Activated T-cell treated with anti-CD3 and anti-CD28 coated beads, Interleukin-2, amount 50 U/mL, for 48 hours (primary cell): ENCODE measurements at regions not wholly inside any gene's neighbourhood (a gene's known extent, or its start where the extent isn't known, plus 50 kb on each side); places are given as distances from the start of the nearest gene placed in this dataset.
A peak's percentile ranks its signal among the peaks of the same experiment; 100 is the strongest.

ENCODE experiments used
- DNase-seq, 2 experiments: peaks; one replicate each; pipeline ENCODE4 v3.0.0-alpha.2; 2020

DNA sequence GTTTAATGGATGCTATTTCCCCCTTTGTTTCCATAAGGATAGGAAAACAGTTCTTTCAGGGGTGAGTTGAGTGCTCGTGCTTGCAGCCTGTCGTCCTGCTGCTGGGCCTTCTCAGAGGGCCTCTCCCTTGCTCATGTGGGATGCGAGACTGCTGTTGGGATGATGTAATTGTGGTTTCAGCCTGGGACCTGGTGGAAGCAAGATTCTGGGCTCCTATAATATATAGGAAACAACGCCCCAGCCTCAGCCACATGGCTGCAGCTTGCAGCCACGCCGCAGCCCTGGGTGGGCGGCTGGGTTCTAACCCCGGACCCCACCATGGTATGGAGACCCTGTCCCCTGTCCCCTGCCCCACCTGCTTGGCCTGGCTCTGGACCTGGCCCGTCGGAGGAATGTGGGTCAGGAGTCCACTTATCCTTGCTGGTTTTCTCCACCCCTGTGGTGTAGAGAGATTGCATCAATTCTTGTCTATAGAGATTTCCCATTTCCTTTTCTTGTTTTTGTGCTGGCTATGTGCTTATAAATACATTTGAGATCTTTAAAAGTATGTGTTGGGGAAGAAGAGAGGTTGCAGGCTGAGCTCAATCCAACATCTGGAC lies 357.8 kb downstream of the SIPA1L2 start:
- DNase-seq, result no peak

DNA sequence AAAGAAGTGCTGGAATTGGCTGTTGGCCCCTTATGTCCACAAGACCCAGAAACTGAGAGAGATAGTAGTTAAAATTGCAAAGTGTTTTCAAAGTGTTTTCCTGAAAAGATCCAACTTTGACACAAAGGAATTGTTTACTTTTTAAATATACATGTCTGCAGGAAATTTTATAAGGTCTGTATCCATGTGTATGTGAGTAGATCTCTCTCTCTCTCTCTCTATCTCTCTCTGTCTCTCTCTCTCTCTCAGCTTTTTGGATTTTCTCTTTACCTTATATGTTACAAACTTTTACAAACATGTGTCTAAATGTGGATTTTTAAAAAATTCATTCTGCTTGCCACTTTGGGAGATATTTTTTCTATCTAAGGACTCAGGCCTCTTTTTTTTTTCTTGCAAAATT lies 358.6 kb downstream of the SIPA1L2 start:
- no peak for DNase-seq

GRCh38 chr1:232269988-232270387 lies 359.9 kb downstream of the SIPA1L2 start:
- no peak for DNase-seq

GRCh38 chr1:232267837-232268598 lies 361.9 kb downstream of the SIPA1L2 start:
- DNase-seq, result no peak

DNA sequence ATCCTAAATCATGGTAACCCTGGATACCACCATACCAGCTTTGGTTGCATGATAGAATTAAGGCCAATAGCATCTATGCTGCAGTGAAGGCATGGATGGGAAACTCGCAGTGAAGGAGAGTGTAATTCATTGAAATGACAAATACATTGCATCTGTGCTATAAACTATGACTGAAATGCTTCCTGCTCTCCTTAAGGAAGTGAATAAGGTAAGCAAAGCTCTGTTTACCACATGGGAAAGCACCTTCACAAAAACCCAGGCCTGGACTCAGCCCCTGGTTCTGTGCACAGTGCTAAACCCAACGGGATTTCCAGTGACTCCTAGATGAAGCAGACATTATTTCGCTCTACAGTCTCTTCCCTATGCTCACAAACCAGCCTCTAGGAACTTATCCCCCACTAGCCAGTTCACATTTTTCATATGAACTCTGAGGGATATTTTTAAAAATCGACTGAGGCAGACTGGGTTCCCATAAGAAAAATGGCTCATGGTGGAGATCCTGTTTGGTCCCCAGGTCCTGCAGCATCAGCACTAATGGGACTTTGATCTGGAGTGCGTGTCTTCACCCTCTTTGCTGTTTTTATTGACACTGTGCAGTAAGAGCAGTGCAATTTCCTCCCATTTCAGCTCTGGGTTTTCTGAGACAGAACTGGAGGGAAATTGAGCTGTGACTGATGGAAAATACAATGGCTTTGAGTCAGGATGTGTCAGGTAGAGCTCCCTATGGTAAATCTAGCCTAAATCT lies 362.7 kb downstream of the SIPA1L2 start:
- no peak for DNase-seq

- no peak for DNase-seq
Measured at GRCh38 chr1:232263452-232263851, 366.5 kb downstream of the SIPA1L2 start.

DNA sequence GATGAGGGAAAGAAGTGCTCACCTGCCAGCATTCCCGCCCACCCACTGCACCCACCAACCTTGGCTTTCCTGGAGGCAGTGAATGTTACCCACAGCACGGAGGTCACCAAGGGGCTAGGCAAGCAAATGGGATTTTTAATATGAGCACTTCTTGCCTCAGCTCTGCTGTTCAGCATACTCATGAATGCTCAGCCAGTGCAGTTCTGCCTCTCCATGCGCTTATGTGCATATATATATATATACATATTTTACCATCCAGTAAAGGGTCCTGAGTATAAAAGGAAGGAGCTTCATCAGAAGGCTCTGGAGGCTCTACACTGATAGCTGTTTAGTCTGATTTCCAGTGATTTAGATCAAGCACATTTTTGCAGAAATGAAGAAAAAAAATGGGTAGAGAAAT lies 366.9 kb downstream of the SIPA1L2 start:
- DNase-seq, result no peak

- no peak for DNase-seq
Measured at GRCh38 chr1:232260861-232261260, 369.1 kb downstream of the SIPA1L2 start.

GRCh38 chr1:232260045-232260444 lies 369.9 kb downstream of the SIPA1L2 start:
- DNase-seq, result no peak

DNA sequence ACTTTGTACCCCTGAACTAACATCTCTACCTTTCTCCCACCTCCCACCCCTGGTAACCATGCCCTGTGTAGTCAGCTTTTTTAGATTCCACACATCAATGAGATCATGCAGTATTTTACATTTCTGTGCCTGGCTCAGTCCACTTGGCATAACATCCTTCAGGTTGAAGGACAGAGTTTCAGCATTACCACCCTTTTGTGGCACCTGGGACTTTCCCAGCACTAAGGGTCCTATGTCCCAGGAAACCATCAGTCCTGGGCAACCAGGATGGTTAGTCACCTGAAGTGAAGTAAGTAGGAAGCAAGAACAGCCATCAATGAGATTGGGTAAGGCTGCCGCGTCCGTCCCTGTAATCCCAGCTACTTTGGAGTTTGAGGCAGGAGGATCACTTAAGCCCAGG lies 370.6 kb downstream of the SIPA1L2 start:
- no peak for DNase-seq

DNA sequence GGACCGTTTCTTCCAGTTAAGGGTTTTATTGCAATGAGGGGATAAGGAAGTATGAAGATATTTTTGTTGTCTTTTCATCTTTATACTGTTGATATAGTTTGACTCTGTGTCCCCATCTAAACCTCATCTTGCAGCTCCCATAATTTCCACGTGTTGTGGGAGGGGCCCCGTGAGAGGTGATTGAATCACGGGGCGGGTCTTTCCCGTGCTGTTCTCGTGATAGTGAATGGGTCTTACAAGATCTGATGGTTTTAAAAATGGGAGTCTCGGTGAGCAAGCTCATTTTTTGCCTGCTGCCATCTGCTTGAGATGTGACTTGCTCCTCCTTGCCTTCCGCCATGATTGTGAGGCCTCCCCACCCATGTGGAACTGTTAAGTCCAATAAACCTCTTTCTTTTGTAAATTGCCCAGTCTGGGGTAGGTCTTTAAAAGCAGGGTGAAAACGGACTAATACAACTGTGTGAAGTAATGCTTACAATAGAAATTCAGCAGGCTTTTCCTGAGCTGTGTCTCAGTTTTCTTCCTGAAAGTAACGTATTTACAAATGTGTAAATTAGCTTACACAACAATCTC lies 377.3 kb downstream of the SIPA1L2 start:
- DNase-seq, result no peak

DNA sequence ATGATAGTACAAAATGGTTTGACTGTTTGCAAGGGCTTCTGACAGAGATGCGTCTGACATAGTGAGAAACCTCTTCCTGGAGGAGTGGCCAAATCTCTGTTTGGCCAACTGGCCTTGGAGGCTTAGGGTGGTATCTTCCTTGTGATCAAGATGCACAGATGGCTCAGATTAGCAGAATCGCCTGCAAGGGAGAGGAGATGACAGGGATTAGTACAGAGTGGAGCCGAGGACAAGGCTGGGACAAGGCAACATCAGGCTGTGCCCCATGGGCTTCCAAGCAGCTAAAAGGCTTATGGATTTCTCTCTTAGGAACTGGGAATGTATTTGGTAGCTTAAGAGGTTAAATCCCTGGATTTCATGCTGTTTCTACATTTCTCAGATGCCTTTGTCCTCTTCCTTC lies 379.1 kb downstream of the SIPA1L2 start:
- no peak for DNase-seq

DNA sequence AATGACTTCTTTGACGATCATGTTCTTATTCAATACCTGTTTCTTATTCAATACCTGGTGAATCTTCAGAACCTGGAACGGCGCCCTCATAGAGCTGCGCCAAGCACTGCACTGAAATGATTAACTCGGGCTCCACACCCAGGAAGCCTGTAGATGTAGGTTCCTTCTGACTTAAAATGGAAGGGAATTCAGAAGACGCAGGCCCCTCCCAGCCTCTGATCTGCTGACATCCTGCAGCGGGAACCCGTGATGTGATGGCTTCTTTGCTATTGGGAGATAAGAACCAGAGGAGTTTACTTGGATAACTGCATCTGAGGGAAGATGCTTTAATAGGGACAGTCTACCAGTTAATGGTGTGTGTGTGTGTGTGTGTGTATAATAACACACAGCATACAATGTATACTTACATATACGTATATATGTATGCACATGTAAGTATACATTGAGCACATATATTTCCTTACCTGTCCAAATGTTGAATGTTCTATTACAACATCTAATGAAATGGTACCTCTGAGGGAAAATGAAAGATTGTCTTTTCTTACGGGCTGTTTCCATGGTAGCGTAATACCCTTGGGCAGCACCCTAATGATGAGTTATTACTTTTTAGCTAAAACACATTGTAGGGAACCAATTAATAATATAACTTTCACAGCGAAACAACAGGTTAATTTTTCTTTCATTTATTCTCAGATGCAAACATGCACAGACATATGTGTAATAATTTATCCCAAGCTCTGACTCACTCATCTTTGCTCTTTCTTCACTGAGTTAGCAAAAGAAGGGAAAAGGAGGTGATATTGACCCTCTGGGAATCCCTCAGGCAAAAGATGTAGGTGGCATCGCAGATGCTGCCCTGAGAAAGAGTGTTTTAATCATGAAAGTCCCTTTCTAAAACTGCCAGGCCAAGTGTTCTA lies 379.8 kb downstream of the SIPA1L2 start:
- DNase-seq, result no peak

- no peak for DNase-seq
Measured at GRCh38 chr1:232249339-232249738, 380.6 kb downstream of the SIPA1L2 start.

- no peak for DNase-seq
Measured at GRCh38 chr1:232248276-232248820, 381.6 kb downstream of the SIPA1L2 start.

- no peak for DNase-seq
Measured at GRCh38 chr1:232247669-232248068, 382.3 kb downstream of the SIPA1L2 start.

DNA sequence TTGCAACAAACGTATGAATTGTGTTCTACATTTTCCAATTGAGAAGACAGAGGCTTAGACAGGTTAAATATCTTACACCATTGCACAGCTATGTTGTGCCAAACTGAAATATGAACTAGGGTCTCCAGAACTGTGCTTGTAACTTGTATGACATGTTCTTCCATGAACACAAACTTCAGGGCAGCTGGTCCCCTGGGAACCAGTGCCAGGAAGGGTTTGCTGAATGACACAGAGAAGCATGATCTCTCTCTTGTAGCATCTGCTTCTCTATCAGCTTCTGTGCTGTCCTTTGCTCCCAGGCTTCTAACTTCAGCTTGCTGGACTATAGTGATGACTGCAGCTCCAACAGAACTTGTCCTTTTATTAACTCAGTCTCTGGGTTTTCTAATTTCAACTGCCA lies 385.5 kb downstream of the SIPA1L2 start:
- no peak for DNase-seq

DNA sequence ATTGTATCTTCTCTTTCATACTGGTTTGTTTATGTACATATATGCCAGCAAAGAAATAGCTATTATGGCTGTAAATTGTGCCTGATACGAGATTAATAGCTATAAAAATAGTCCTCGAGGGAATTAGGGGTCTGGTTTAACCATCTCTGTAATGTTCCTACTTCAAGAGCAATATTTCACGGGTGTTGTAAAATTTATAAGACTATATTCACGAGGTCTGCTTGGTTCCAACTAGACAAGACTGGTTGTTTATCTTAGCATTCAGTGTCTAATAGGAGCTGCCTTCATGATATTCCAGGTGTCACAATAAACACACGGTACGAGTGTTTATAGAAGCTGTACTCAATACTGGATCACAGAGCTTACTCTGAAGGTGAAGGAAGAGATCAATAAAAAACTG lies 389.9 kb downstream of the SIPA1L2 start:
- no peak for DNase-seq

- no peak for DNase-seq
Measured at GRCh38 chr1:232239522-232239921, 390.4 kb downstream of the SIPA1L2 start.

- no peak for DNase-seq
Measured at GRCh38 chr1:232238009-232238408, 391.9 kb downstream of the SIPA1L2 start.

- DNase-seq, result no peak
Measured at GRCh38 chr1:232227306-232227705, 402.6 kb downstream of the SIPA1L2 start.

DNA sequence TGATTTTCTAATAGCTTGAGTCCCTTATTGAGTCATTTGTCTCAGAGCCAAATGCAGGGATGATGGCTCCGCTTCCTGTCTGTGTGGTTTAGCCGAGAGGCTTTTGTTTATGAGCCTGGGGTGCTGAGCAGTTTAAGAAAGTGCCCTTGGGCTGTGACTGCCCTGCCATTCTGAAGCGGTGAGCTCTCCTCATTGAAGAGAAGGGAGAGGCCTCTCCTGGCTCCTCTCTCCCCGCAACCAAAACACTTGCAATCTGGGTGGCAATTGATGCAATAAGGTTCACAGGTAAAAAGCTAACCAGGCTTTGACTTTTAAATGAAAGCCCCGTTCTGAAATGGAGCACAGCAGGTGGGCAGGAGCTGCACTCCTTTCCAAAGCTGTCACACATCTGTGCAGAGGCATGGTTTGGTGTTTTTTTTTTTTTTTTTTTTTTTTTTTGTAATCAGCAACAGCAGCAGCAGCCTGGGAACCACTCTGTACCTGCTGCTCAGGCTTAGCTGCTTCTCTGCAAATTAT lies 403.7 kb downstream of the SIPA1L2 start:
- DNase-seq, result peak; percentile 31 to 33
